GM12865 (cell line): ENCODE measurements at regions not wholly inside any gene's neighbourhood (a gene's known extent, or its start where the extent isn't known, plus 50 kb on each side); places are given as distances from the start of the nearest gene placed in this dataset.
A peak's percentile ranks its signal among the peaks of the same experiment; 100 is the strongest.

Experiments used
- DNase-seq: peaks from one replicate; pipeline ENCODE4 v3.0.0; 2010; ENCODE audit warnings: low read depth
- H3K4me3 ChIP-seq: 2 replicates; pipeline ENCODE4 v1.5.1; 2011; ENCODE audit warnings: mild to moderate bottlenecking, low read depth, low read length, control low read depth
- TF ChIP-seq, protein P1 (sequence below): IDR thresholded peaks from 2 replicates; pipeline ENCODE4 v1.5.1; 2011; ENCODE audit warnings: low read length, control low read depth, low read depth, inconsistent platforms; ENCODE audit not compliant: insufficient read depth; ENCODE audit errors: missing control alignments

DNA sequence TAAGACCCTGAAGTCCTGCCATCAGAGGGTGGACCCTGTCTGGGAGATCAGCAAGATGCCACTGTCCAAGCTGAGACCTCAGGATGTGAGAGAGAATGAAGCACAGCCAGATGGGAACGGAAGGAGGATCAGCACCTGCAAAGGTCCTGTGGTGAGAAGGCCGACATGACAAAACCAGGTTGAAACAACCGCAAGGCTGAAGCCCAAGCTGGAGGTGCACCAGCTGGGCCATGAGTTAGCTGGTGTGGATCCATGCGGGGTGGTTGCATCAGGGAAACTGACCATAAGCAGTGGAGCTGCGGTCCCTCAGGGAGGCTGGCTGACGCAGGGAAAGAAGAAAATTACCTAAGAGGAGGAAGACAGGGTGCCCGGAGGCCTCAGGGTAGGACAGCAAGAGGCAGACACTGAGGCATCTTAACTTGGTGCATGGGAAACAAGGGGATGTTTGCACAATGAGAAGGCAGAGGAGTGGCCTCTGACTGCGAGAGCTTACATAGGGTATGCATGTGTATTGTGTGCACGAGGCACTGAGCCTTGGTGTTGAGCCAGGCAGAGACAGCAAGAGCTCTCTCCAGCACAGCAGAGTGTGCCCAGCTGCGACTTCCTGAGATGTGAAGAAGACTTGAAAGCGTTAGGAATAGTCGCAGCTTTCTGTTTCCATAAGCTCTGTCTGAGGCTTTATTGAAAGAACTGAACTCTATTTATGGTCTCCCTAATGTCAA lies 497.7 kb downstream of the OCA2 start:
- TF ChIP-seq, protein P1, sequence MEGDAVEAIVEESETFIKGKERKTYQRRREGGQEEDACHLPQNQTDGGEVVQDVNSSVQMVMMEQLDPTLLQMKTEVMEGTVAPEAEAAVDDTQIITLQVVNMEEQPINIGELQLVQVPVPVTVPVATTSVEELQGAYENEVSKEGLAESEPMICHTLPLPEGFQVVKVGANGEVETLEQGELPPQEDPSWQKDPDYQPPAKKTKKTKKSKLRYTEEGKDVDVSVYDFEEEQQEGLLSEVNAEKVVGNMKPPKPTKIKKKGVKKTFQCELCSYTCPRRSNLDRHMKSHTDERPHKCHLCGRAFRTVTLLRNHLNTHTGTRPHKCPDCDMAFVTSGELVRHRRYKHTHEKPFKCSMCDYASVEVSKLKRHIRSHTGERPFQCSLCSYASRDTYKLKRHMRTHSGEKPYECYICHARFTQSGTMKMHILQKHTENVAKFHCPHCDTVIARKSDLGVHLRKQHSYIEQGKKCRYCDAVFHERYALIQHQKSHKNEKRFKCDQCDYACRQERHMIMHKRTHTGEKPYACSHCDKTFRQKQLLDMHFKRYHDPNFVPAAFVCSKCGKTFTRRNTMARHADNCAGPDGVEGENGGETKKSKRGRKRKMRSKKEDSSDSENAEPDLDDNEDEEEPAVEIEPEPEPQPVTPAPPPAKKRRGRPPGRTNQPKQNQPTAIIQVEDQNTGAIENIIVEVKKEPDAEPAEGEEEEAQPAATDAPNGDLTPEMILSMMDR = no peak
- DNase-seq = peak; percentile 9
- H3K4me3 ChIP-seq = no peak overlapping the region

DNA sequence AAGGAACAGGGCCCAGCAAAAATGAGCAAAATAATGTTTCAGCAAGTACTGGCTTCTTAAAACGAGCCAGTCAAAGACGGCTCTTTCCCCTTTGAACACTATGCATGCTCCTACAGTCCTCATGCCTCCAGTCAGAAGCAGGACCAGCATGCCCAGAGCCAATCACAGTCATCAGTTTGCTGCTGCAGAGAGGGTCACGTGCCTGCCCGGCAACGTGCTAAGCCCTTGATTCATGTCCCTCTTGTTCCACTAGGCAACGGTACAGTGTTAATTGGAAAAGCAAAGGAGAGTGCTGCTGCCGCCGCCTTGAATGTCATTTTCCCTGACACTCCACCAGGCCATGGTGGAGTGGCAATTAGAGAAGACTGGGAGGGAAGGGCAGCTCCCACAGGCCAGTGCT lies 500.1 kb downstream of the OCA2 start:
- H3K4me3 ChIP-seq = no peak overlapping the region
- no peak for DNase-seq
- TF ChIP-seq, protein P1 = no peak

DNA sequence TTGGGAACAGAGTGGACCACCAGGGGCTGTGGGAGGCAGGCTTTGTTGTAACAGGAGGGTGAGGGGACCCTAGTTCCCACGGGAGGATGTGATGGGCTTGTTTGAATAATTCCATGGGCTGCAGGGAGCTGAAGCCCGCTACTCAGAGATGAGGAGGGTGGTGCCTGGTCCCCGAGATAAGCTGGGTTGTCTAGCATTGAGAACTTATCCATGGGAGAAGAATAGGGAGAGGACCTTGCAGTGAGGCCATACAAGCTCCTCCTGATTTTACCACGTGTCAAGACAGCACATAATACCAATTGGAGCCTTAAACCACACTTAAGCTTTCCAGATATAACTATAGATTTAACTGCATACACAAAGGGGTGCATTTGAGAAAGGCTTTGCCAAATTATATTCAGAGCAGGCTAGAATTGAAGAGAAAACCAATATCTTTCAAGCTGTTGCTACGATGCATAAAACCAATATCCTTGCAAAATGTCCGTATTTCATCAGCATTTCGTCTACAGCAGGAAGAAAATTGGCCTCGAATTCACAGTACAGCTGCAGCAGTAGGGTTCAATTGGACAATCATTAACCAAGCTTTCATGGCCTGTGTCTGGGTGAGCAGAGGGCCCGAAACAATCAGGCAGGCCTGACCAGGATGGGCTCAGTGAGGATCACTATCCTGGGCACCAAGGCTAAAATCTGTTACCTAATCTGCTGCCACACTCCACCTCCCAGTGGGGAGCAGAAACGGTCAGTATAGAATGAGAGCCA lies 500.7 kb downstream of the OCA2 start:
- no peak overlapping the region for H3K4me3 ChIP-seq
- TF ChIP-seq, protein P1 = no peak
- no peak for DNase-seq

DNA sequence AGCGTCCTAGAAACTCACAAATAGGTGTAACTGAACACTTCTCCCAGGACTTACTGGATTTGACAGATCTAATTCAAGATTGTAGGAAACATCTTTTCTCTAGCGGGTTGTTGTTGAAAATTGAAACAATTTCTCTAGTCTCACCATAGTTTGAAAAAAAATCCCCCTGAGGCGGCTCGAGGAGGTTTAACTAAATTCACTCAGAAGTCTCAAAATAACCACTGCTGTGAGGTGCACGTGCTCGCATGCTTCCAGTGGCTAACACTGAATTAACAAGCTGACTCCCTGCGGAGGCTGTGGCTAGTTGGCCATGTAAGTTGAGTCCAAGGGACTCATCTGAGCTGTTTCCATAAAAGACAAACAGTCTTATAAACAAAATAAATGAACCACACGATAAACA lies 503.9 kb downstream of the OCA2 start:
- DNase-seq = peak; percentile 1
- TF ChIP-seq, protein P1 = no peak
- H3K4me3 ChIP-seq = no peak overlapping the region

DNA sequence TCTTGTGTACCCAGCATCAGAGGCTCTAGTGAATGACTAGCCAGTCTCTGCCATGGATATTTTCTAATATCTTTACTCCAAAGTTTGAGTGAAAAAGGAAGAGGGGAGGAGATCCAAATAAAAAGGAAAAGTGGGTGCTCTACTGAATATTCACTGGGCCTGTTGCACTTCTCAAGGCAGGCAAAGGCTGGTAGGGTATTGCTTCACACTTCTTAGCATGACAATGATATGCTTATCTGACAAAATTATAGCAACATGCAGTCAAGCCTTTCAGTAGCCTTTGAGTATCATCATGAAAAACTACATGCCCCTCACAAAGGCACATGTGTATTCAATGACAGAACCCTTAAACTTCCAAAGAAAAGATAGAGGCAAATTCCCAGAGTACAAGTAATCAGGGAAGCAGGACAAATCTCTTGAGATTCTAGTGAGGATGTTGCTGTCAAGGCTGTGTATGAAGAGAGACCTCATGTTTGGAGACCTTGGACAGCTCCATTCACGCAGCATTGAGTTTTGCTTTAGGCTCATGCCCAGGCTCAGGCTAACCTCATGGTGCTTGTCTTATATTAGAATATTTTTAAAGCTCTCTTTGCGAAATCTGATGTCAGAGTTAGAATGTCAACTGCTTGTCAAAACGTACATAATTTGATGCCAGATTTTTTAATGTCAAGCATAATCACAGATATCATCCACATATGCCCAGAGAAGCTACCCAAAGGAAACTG lies 506.9 kb downstream of the OCA2 start:
- TF ChIP-seq, protein P1 = no peak
- DNase-seq = no peak
- H3K4me3 ChIP-seq = no peak overlapping the region
